DMS53 (cell line): ENCODE measurements at regions not wholly inside any gene's neighbourhood (a gene's known extent, or its start where the extent isn't known, plus 50 kb on each side); places are given as distances from the start of the nearest gene placed in this dataset.

Experiments
- DNase-seq: peaks from one replicate; lab custom pipeline; 2025; lab: John Stamatoyannopoulos, UW

- DNase-seq = no peak
Observed at GRCh38 chr18:29063346-29063745, 886.4 kb upstream of the CDH2 start.

DNA sequence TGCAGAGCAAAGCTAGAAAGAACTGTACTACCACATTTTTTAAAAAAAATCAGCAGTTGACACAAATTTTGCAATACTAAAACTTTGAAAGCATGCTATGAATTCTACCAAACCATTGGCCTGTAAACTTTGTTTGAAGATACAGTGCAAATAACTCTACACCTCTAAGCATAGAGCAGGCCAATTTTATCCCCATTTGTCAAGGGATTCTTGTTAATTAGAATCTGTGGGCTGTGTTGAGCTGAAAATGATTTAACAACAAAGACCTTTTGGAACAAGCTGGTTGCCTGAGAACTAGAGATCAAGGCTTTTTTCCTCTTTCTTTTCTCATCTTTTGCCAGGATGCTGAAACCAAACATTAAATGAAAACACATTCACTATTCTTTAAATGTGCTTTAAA is 886.0 kb upstream of the CDH2 start:
- DNase-seq = no peak

DNA sequence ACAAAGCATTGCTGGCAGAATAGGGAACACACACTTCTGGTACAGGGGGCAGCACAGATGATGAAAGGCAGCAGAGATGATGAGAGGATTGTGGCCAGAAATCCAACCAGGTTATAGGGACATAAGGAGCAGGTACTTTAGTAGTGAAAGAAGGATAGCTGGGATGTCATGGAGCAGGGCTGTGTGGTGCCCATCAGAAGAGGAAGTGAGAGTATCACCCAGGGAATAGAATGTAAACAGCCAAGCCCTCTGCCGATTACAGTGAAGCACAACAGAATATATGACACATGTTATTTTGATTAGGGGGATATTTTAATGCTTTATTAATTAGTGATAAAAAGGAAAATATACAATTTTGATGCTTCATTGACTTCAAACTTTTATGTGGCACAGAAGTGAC is 883.4 kb upstream of the CDH2 start:
- DNase-seq = peak; percentile 20

DNA sequence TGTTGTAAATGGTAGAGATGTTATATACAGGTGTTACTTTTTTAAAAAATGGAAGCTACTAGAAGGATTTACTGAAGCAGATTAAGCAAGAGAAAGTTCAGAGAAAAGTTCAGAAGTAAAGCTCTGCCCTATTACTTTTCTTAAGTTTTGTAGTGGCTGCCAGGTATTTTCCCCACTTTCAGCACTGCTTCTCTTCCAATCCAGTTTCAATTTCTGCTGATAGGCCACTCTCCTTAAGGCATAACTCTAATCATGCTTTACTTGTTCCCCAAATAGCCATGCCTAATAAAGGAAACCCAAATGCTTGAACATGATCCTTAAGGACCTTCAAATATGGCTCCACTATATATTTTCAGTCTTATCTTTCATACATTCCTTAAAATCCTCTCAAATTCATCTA is 880.8 kb upstream of the CDH2 start:
- no peak for DNase-seq

DNA sequence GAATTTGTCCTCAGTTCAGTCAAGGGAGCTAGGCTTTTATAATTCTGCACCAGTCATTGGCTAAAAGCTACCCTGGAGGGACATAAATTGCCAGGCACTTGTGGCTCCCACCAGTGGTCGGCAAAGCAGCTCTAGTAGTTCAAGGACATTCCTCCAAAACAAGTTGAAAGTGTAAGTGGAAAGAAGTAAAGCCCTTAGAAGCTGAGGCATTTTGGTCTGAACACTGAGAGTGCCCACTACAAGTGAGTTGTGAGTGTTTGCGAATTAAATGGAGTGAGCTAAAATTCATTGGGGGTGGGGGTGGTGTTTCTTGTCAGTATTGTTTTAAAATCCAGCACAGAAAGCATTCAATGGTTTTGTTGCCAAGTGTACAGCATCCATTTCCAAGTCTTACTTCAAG is 879.9 kb upstream of the CDH2 start:
- DNase-seq = no peak

DNA sequence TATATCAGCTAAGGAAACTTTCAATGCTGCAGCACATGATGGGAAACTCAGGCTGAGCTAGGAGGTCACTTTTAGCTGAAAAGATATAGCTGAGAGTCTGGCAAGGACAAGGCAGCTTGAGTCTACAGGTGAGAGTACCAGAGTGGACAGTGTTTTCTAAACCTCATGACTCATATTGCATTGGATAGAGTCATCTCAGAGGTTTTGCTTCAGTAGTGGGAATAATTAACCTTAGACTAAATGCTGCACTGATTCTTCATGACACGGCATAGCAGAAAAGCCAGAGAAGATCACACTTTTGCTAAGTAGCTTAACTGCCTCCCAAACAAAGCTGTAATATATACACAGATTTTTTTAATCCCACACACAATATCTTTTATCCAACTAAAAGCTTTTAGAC is 865.0 kb upstream of the CDH2 start:
- peak; percentile 42 for DNase-seq

DNA sequence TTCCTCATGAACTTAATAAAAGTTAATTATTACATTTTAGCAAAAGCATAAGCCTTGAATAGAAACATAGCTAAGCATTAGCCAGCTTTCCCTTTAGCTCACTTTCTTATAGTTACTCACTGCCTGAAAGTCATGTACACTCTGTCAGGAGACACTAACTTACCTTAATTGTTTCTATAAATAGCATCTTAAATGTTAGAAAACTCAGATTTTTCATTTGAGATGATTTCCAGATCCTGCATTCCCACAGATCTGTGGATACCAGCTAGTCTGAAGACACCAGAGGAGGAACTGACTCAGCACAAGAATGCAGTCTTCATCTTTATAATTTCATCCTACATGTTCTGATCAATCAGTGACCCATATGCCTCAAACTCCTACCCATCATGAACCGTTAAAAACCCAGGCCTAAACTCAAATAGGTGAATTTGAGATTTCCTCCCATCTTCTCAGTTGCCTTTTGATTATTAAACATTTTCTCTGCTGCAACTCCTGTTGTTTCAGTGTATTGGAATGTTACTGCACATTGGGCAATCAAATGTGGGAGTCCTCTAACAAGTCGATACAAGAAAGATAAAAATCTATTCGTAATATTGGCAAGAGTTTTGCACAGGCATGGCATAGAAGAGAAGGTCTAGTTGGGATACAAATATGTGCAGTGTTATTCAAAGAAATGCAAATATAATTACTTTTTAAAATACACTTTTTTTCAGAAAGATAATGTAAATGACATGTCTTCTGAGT is 857.4 kb upstream of the CDH2 start:
- no peak for DNase-seq

GRCh38 chr18:29028560-29028959 is 851.6 kb upstream of the CDH2 start:
- peak; percentile 24 for DNase-seq

DNA sequence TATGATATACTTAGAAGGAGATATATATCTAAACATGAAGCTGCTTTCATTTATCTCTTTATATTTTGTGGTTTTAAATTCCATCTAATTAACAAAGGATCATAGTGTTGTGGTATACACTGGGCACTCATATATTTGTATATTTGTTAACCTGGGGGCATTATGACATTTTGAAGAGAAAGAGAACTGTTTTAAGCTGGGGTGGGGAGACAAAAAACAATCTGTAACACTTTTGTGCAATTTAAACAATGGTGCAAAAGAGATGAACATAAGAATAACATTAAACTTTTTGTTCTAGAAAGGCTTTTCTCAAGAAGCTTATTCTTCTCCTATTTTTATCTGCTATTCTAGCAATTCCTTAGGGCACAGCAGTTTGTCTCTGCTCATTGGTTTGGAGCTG is 842.0 kb upstream of the CDH2 start:
- DNase-seq = no peak

DNA sequence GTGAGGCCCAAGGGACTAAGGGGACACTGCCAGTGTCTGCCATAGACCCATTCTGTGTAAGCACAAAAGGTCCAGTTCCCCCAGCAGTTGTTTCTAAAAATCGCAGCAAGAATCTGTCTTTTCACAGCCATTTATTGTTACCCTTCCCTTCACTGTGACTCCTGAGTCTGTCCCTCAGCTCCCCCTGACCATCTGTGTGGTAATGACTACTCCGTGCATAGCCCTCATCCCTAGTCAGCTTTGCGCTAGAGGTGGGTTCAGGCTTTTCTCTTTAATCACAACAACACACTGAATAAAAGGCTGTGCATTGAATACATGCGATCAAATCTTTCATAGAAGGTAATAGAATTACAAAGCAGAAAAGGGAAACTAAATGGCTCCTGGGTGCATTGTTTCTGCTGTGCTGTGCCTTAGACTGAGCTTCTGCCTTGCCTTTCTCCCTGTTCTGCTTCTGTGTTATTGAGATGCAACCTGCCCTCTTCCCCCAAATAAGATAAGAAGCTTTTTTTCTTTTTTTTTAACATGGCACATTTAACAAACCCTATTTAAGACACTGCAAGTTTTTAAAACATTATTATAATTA is 836.0 kb upstream of the CDH2 start:
- DNase-seq = no peak

DNA sequence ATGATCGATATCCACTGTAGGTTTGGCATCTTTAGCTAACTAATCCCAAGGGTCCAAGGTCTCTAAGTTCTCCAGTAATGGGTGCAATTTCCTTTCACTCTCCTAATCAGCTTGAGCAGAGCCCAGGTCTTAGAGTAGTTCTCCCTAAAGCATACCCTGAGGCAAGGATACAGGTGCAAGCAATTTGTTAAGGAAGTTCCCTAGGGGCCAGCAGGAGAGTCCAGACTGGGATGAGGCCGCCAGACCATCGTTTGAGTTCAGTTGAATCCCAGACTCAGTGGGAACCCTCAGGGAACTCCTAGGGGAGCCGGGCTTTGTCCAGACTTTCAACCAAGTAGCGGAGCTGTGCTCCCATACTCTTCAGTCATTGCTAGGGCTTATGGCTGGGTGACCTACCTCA is 835.4 kb upstream of the CDH2 start:
- no peak for DNase-seq

DNA sequence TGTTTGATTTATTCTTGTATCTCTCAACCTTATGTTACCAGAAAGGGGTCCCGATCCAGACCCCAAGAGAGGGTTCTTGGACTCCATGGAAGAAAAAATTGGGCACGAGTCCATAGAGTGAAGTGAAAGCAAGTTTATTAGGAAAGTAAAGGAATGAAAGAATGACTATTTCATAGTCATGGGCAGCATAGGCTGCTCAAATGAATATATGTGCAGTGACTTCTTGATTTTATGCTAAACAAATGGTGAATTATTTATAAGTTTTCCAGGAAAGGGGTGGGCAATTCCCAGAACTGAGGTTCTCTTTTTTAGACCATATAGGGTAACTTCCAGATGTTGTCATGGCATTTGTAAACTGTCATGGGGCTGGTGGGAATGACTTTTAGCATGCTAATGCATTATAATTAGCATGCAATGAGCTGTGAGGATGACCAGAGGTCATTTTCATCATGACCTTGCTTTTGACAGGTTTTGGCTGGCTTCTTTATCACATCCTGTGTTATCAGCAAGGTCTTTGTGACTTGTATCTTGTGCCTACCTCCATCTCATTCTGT is 832.4 kb upstream of the CDH2 start:
- no peak for DNase-seq

GRCh38 chr18:29008809-29009208 is 831.9 kb upstream of the CDH2 start:
- no peak for DNase-seq

DNA sequence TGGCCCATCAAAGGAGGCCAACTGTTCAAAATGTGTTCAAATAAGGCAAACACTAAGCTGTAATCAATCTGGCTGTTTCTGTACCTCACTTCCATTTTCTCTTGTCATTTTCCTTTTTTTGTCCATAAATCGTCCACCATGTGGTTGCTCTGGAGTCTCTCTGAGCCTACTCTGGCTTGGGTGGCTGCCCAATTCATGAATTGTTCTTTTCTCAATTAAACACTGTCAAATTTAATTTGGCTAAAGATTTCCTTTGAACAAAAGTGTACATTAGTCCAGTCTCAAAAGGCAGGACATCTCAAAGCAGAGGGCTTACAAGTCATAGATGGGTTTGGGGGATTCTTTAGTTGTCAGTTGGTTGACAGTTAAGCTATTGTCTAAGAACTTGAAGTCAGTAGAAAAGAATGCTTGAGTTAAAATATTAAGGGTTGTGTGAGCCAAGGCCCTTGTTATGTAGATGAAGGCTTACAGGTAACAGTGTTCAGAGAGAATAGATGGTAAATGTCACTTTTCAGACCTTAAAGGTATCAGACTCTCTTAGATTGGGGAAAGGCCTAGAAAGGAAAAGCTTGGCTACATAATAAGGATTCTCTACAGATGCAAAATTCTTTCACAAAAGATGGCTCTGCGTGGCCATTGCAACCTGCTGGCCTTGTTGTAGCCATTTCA is 831.2 kb upstream of the CDH2 start:
- no peak for DNase-seq

DNA sequence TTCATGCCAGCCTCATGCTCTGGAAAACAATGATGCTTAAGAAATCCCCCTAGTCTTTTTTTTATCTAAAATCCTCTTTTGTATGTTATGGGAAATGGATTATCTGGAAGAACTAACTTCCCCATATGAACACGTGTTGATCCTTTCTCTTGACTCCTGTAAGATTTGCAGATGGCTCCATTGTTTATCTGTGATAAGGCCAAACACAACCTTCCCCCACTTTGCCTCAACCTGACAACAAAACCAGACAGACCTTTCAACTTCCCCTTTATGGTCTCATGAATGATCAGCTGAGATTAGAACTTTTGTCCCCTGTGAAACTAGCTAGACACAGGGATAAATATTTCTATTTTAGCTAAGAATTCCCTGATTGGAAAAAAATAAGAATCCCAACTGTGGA is 828.0 kb upstream of the CDH2 start:
- DNase-seq = no peak

GRCh38 chr18:29003194-29003593 is 826.3 kb upstream of the CDH2 start:
- no peak for DNase-seq

- DNase-seq = no peak
Observed at GRCh38 chr18:29002747-29003146, 825.8 kb upstream of the CDH2 start.

DNA sequence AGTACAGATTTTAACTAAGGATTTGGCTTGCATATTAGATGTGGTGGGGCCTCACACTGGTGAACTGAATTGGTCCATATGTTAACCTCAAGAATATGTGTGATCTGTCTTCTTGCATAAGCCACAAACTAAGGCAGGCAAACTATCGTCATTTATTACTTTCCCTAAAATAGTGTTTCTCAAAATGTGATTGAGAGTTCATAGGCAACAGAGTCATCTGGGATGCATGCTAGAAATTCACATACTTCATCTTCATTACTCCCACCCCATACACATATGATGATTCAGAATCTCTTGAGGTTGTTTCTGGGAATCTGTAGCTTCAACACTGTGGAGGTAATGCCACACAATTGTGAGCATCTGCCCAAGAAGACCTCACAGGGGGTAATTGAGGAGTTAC is 822.8 kb upstream of the CDH2 start:
- no peak for DNase-seq

DNA sequence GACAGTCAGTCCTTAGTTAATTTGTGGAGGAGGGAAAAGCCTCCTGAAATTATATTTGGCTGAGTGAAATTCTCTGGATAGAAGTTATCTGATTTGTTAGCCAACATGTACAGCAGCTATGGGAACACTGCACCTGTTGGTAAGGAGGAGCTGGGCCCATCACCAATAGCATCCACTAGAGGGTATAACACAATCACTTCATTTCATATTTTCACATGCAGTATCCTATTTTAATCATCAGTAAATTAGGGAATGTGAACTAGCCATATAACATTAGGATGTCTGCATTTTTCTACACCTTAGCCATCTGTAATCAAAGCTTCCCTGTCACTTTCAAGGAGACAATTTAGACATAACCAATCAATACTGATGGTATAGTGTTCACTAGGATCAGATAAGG is 818.4 kb upstream of the CDH2 start:
- DNase-seq = peak; percentile 27

DNA sequence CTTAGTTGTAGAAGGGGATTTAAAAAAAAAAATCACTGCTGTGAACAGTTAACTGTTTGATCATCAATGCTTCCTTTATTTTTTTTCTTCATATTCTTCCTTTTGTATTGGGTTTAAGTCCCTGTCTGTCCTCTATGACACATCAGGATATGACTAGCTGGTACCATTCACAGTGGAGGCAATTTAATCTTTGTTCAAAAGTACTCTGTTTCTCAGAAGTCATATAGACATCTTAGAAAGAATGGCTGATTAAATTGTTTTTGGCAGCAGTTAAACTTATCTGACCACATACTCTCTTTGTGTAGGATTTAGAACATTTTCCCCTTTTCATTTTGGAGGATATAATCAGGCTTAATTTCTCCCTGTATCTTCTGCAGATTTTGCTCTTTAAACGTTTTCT is 807.8 kb upstream of the CDH2 start:
- DNase-seq = no peak

DNA sequence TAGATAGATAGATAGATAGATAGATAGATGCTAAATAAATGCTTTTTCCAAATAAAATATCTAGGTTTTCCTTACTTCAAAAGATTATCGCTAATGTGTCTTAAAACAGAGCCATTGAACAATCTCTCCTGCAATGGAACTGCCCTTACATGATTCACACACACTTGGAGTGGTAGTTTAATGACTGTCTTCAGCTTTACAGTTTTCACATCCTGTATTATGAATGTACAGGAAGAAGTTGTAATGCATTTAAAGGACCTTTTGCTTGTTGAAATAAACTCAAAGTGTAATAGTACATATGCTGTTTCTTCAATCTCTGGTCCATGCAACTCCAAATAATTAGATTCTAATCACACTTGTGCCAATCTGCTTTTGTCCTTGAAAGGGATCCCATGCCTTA is 797.6 kb upstream of the CDH2 start:
- no peak for DNase-seq

DNA sequence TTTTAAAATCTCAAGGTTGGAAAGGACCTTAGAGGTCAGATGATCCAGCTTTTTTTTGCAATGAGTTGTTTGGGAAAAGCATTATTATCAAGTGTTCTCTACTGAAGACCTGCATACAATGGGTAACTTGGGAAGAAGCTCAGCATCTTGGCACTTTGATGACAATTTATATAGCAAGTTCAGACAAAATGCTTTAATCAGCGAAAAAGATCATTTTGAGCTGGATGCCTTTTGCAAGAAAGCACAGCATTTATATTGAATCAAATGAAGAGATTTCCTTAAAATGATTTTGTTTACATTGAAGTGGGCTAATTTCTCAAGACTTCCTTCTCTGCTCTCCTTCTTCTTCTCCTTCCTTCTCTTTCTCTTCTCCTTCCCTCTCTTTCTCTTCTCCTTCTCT is 796.4 kb upstream of the CDH2 start:
- DNase-seq = no peak

GRCh38 chr18:28972333-28972907 is 795.5 kb upstream of the CDH2 start:
- no peak for DNase-seq
